Neuronal stem cell (in vitro differentiated cells): ENCODE measurements at regions not wholly inside any gene's neighbourhood (a gene's known extent, or its start where the extent isn't known, plus 50 kb on each side); places are given as distances from the start of the nearest gene placed in this dataset.

Source experiments
- DNase-seq: peaks from one replicate; pipeline ENCODE4 v3.0.0-alpha.2; 2013; ENCODE audit warnings: low spot score
- H2AFZ ChIP-seq: one replicate; pipeline ENCODE4 v1.6.1; 2013; ENCODE audit warnings: mild to moderate bottlenecking, low read length, inconsistent platforms
- H2AK5ac ChIP-seq: 2 replicates; pipeline ENCODE4 v1.6.1; 2013; ENCODE audit warnings: low read depth, mild to moderate bottlenecking, inconsistent platforms, low read length, moderate library complexity, mixed read lengths
- H2BK120ac ChIP-seq: 2 replicates; pipeline ENCODE4 v1.6.1; 2013; ENCODE audit warnings: low read depth, mild to moderate bottlenecking, inconsistent platforms, low read length, moderate library complexity, mixed read lengths
- H2BK12ac ChIP-seq: one replicate; pipeline ENCODE4 v1.6.1; 2013; ENCODE audit warnings: low read length, inconsistent platforms
- H2BK15ac ChIP-seq: 2 replicates; pipeline ENCODE4 v1.6.1; 2013; ENCODE audit warnings: mild to moderate bottlenecking, low read length, inconsistent platforms, mixed read lengths
- H2BK5ac ChIP-seq: one replicate; pipeline ENCODE4 v1.6.1; 2013; ENCODE audit warnings: inconsistent platforms, mild to moderate bottlenecking, low read length, moderate library complexity
- H3K14ac ChIP-seq: one replicate; pipeline ENCODE4 v1.6.1; 2013; ENCODE audit warnings: low read length, inconsistent platforms
- H3K18ac ChIP-seq: 2 replicates; pipeline ENCODE4 v1.6.1; 2013; ENCODE audit warnings: low read length, inconsistent platforms
- H3K23ac ChIP-seq: 2 replicates; pipeline ENCODE4 v1.6.1; 2013; ENCODE audit warnings: low read depth, mild to moderate bottlenecking, mixed read lengths, low read length, inconsistent platforms; ENCODE audit not compliant: poor library complexity
- H3K27ac ChIP-seq: replicated peaks from 3 replicates; pipeline ENCODE4 v1.5.1; 2013; ENCODE audit warnings: low read length, inconsistent platforms
- H3K27me3 ChIP-seq, 3 experiments: 2 replicates each; pipeline ENCODE4 v1.6.1; 2013; ENCODE audit warnings: low read length in 3 of 3, mild to moderate bottlenecking in 2 of 3, inconsistent platforms in 1 of 3, low read depth in 1 of 3, mixed read lengths in 1 of 3, moderate library complexity in 1 of 3; ENCODE audit not compliant: control insufficient read depth in 3 of 3, insufficient read depth in 3 of 3
- H3K36me3 ChIP-seq, 2 donors: replicated peaks in 1 of 2; 2 replicates each; pipeline ENCODE4 v1.6.1; 2013; ENCODE audit warnings: low read length in 2 of 2; ENCODE audit not compliant: control insufficient read depth in 2 of 2, insufficient read depth in 2 of 2
- H3K4ac ChIP-seq: 2 replicates; pipeline ENCODE4 v1.6.1; 2013; ENCODE audit warnings: inconsistent platforms, mild to moderate bottlenecking, low read length, moderate library complexity
- H3K4me1 ChIP-seq, 2 donors: 1 replicate in 1 of 2; 2 replicates in 1 of 2; pipeline ENCODE4 v1.6.1; 2013; ENCODE audit warnings: low read length in 2 of 2, low read depth in 1 of 2; ENCODE audit not compliant: control insufficient read depth in 2 of 2, insufficient read depth in 1 of 2
- H3K4me2 ChIP-seq: one replicate; pipeline ENCODE4 v1.6.1; 2013; ENCODE audit warnings: mild to moderate bottlenecking, low read length, inconsistent platforms; ENCODE audit not compliant: insufficient read depth, poor library complexity, severe bottlenecking
- H3K4me3 ChIP-seq, 2 donors: 2 replicates each; pipeline ENCODE4 v1.5.1; 2013; ENCODE audit warnings: low read length in 2 of 2, mild to moderate bottlenecking in 2 of 2, inconsistent platforms in 1 of 2, moderate library complexity in 1 of 2
- H3K79me1 ChIP-seq: one replicate; pipeline ENCODE4 v1.6.1; 2013; ENCODE audit warnings: low read depth, mild to moderate bottlenecking, inconsistent platforms, low read length, moderate library complexity
- H3K9ac ChIP-seq: one replicate; pipeline ENCODE4 v1.6.1; 2013; ENCODE audit warnings: mild to moderate bottlenecking, low read depth, low read length, inconsistent platforms; ENCODE audit not compliant: poor library complexity
- H3K9me3 ChIP-seq, 2 donors: replicated peaks in 1 of 2; 2 replicates each; pipeline versions ENCODE3 to v1.6.1; 2013; ENCODE audit warnings: low read length in 2 of 2, mild to moderate bottlenecking in 2 of 2, inconsistent platforms in 1 of 2, low read depth in 1 of 2, mixed read lengths in 1 of 2, moderate library complexity in 1 of 2; ENCODE audit not compliant: control insufficient read depth in 2 of 2, insufficient read depth in 1 of 2
- H4K8ac ChIP-seq: one replicate; pipeline ENCODE4 v1.6.1; 2013; ENCODE audit warnings: low read depth, mild to moderate bottlenecking, inconsistent platforms, low read length, moderate library complexity
- H4K91ac ChIP-seq: one replicate; pipeline ENCODE4 v1.6.1; 2013; ENCODE audit warnings: low read length, low read depth, mild to moderate bottlenecking, inconsistent platforms; ENCODE audit not compliant: poor library complexity
- WGBS, 2 donors: extraction: QIAGEN DNeasy Blood & Tissue Kit; methylation state at CpG; one replicate each; pipeline ENCODE4 v1.1.7; 2013; ENCODE audit warnings: missing lambda C conversion rate in 2 of 2, mixed read lengths in 1 of 2; ENCODE audit not compliant: insufficient read length in 2 of 2, insufficient replicate concordance in 1 of 2; ENCODE audit errors: extremely low coverage in 2 of 2; 5-methylcytosine and 5-hydroxymethylcytosine counted together

DNA sequence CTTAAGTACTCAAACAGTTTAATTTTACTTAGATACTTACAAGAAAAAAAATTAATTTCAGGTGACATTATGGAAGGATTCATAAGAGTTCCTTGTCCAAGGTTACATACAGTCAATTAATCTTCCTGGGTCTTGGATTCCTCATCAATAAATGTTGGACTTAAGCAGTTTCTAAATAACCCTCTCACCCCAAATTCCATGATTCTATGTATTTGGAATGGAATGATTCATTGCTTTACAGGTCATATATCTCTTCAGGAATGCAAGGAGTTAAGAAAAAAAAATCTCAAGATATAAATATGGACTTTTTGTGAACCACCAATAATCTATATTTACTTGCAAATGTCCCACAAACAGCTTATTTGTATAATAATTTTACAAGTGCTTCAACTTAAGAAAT lies 84.2 kb upstream of the BMP4 start:
- Histone ChIP-seq H3K4me1 (no peaks in the 10 kb centered on the region), H3K27ac (no peak overlapping the region), H2AK5ac (no peak overlapping the region), H2AFZ (no peak overlapping the region), H2BK5ac (no peak overlapping the region), H3K23ac (no peak overlapping the region), H3K27me3 (no peaks in the 10 kb centered on the region), H3K9me3 (no peaks in the 10 kb centered on the region), H3K4me2 (no peak overlapping the region), H3K4me3 (no peak overlapping the region), H2BK12ac (no peak overlapping the region), H3K18ac (no peak overlapping the region), H3K4ac (no peak overlapping the region), H4K8ac (no peak overlapping the region), H4K91ac (no peak overlapping the region), H3K36me3 (no peaks in the 10 kb centered on the region), H3K9ac (no peak overlapping the region), H3K79me1 (no peaks in the 10 kb centered on the region), H2BK120ac (no peak overlapping the region), H3K14ac (no peak overlapping the region), H2BK15ac (no peak overlapping the region)
- no peak for DNase-seq

DNA sequence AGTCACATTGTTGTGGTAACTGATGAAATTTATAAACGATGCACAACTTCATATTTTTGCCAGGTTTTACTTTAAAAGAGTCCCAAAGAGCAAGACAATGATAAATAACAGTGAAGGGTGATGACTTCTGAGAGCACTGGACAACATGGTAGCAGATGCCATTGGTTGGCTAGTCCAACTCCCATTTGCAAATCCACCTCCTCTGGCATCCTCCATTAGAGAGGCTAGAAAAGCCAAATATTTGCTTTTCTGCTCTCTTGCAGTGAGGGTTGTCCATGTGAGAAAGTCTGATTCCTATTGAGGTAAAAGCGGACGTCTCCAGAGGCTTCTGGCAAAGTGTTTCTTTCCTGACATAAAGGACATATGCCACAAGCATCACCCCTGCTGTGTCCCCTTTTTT lies 89.6 kb upstream of the BMP4 start:
- H3K27ac ChIP-seq = no peak overlapping the region

DNA sequence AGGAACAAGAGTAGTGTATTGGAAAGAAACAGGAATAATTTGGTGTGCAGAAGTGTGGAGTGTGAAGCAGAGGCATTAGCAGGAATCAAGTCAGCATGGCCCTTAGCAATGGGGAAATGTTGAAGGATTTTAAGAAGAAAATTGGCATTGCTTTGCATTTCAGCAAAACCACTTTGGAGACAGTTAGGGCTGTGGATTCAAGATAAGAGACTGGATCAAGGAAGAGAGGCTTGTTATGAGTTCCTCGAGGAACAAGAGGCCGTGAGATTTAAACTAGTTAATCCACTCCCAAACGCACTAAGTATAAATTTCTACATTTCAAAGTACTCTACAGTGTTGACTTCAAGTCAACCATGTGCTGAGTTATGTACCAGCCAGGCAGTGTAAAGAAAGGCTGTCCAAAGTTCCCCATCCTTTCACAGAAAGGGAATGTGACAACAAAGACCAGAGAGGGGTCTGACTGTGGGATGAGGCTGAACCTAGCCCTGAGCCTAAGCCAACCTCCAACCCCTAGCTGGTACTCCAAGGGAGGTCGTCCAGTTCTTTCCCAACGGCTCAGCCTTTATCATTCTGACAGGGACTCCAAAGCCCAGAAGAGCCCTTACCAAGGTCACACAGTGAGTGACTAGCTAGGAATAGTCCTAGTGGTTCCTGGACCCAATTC lies 91.2 kb upstream of the BMP4 start:
- H4K91ac ChIP-seq = no peak overlapping the region
- peaks cover 0 to 3% (median 0%) of the 10 kb centered on the region in 3 experiments for H3K27me3 ChIP-seq
- no peak overlapping the region for H3K23ac ChIP-seq
- H3K4ac ChIP-seq = no peak overlapping the region
- no peak overlapping the region for H2BK12ac ChIP-seq
- H2BK5ac ChIP-seq = no peak overlapping the region
- H3K4me3 ChIP-seq = no peak overlapping the region
- no peak overlapping the region for H3K9ac ChIP-seq
- no peak for DNase-seq
- H3K79me1 ChIP-seq = no peaks in the 10 kb centered on the region
- H4K8ac ChIP-seq = no peak overlapping the region
- H2BK15ac ChIP-seq = no peak overlapping the region
- no CpG with 5 or more reads among the region's 5 CpGs for WGBS, 2 donors
- H3K4me2 ChIP-seq = no peak overlapping the region
- H2AFZ ChIP-seq = no peak overlapping the region
- H2AK5ac ChIP-seq = no peak overlapping the region
- no peaks in the 10 kb centered on the region for H3K36me3 ChIP-seq
- no peak overlapping the region for H3K18ac ChIP-seq
- peaks cover 0 to 3% of the 10 kb centered on the region in 2 donors for H3K4me1 ChIP-seq
- no peak overlapping the region for H3K14ac ChIP-seq
- no peaks in the 10 kb centered on the region for H3K9me3 ChIP-seq
- no peak overlapping the region for H2BK120ac ChIP-seq
- no peak overlapping the region for H3K27ac ChIP-seq

More for the DNA sequence above, 89.6 kb upstream of the BMP4 start:
- H3K79me1 ChIP-seq = no peaks in the 10 kb centered on the region
- no peak overlapping the region for H2BK120ac ChIP-seq
- no peak overlapping the region for H3K9ac ChIP-seq
- H2AK5ac ChIP-seq = no peak overlapping the region
- no CpG with 5 or more reads among the region's 3 CpGs for WGBS, 2 donors
- no peak overlapping the region for H3K23ac ChIP-seq
- DNase-seq = no peak
- H3K36me3 ChIP-seq = no peaks in the 10 kb centered on the region
- peaks cover 0 to 3% (median 0%) of the 10 kb centered on the region in 3 experiments for H3K27me3 ChIP-seq
- H3K4ac ChIP-seq = no peak overlapping the region
- no peak overlapping the region for H3K4me3 ChIP-seq
- no peak overlapping the region for H2BK12ac ChIP-seq
- no peak overlapping the region for H4K8ac ChIP-seq
- H3K4me2 ChIP-seq = no peak overlapping the region
- H2BK15ac ChIP-seq = no peak overlapping the region
- peaks cover 0 to 3% of the 10 kb centered on the region in 2 donors for H3K4me1 ChIP-seq
- H4K91ac ChIP-seq = no peak overlapping the region
- H2BK5ac ChIP-seq = no peak overlapping the region
- H3K18ac ChIP-seq = no peak overlapping the region
- no peaks in the 10 kb centered on the region for H3K9me3 ChIP-seq
- no peak overlapping the region for H3K14ac ChIP-seq
- H2AFZ ChIP-seq = no peak overlapping the region

DNA sequence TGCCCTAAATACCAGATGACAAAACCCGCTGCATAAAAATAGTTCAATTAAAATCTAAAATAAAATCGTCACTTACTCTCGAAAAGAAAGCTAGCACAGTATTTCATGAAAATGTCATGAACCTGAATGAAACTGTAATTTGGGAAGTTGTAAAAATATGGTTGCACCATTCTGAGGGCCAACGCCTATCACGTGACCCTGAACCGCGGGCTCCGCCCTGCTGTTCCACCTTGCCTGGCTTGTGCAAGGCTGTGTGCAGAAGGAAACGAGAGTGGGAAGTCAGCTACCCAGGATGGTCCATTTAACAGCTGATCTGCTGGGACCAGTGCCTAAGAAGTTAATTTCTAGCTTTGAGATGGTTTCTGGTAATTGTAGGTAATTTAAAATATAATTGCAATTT lies 91.7 kb upstream of the BMP4 start:
- Histone ChIP-seq H3K18ac (no peak overlapping the region), H3K14ac (no peak overlapping the region), H3K9ac (no peak overlapping the region)

More for the DNA sequence above, 91.7 kb upstream of the BMP4 start:
- no peak overlapping the region for H2BK5ac ChIP-seq
- H2AFZ ChIP-seq = no peak overlapping the region
- no peak overlapping the region for H3K4me2 ChIP-seq
- no peak overlapping the region for H3K4ac ChIP-seq
- no peak overlapping the region for H2BK12ac ChIP-seq
- no peak overlapping the region for H3K23ac ChIP-seq
- H3K4me3 ChIP-seq = no peak overlapping the region
- peaks cover 0 to 3% (median 0%) of the 10 kb centered on the region in 3 experiments for H3K27me3 ChIP-seq
- H2BK120ac ChIP-seq = no peak overlapping the region
- no peaks in the 10 kb centered on the region for H3K9me3 ChIP-seq
- H4K91ac ChIP-seq = no peak overlapping the region
- H2AK5ac ChIP-seq = no peak overlapping the region
- WGBS, 2 donors = no CpG with 5 or more reads among the region's 9 CpGs
- H2BK15ac ChIP-seq = no peak overlapping the region
- H3K79me1 ChIP-seq = no peaks in the 10 kb centered on the region
- H3K27ac ChIP-seq = no peak overlapping the region
- H3K4me1 ChIP-seq = peaks cover 0 to 3% of the 10 kb centered on the region in 2 donors
- no peak for DNase-seq
- no peak overlapping the region for H4K8ac ChIP-seq
- H3K36me3 ChIP-seq = no peaks in the 10 kb centered on the region
